ACC112 (cell line): ENCODE measurements at regions not wholly inside any gene's neighbourhood (a gene's known extent, or its start where the extent isn't known, plus 50 kb on each side); places are given as distances from the start of the nearest gene placed in this dataset.

Source experiments
- H2AFZ ChIP-seq: fragments of 200-600 bp; sonication (generic); one replicate; pipeline ENCODE4 v1.6.0; 2017; ENCODE audit warnings: antibody characterized with exemption, low read length; ENCODE audit not compliant: unreplicated experiment
- H3K27ac ChIP-seq: fragments of 200-600 bp; sonication (generic); 2 replicates; pipeline ENCODE4 v1.5.1; 2014; ENCODE audit warnings: low read depth, mild to moderate bottlenecking, antibody characterized with exemption, low read length, moderate library complexity
- H3K27me3 ChIP-seq: fragments of 200-600 bp; sonication (generic); 2 replicates; pipeline ENCODE4 v1.6.1; 2014; ENCODE audit warnings: mild to moderate bottlenecking, antibody characterized with exemption, low read length, moderate library complexity, mixed read lengths; ENCODE audit not compliant: insufficient read depth
- H3K36me3 ChIP-seq: fragments of 200-600 bp; sonication (generic); 2 replicates; pipeline ENCODE4 v1.6.1; 2016; ENCODE audit warnings: mild to moderate bottlenecking, antibody characterized with exemption, low read length, moderate library complexity, mixed read lengths; ENCODE audit not compliant: insufficient read depth
- H3K4me1 ChIP-seq: fragments of 200-600 bp; sonication (generic); one replicate; pipeline ENCODE4 v1.6.1; 2016; ENCODE audit warnings: low read length, mixed read lengths; ENCODE audit not compliant: insufficient read depth, unreplicated experiment, control insufficient read depth
- H3K4me3 ChIP-seq: fragments of 200-600 bp; sonication (generic); 2 replicates; pipeline ENCODE4 v1.5.1; 2014; ENCODE audit warnings: mild to moderate bottlenecking, low read depth, low read length
- H3K79me2 ChIP-seq: fragments of 200-600 bp; sonication (generic); one replicate; pipeline ENCODE4 v1.6.0; 2016; ENCODE audit warnings: low read length; ENCODE audit not compliant: control insufficient read depth, unreplicated experiment, insufficient read depth

GRCh38 chr5:74549384-74549783, 91.1 kb downstream of the ENC1 start:
- Histone ChIP-seq H2AFZ (no peak overlapping the region), H3K27ac (no peak overlapping the region), H3K79me2 (no peaks in the 10 kb centered on the region)

GRCh38 chr5:74546796-74547195, 93.7 kb downstream of the ENC1 start:
- H2AFZ ChIP-seq: no peak overlapping the region
- peaks cover 24% of the 10 kb centered on the region for H3K4me1 ChIP-seq
- H3K36me3 ChIP-seq: no peaks in the 10 kb centered on the region
- no peak overlapping the region for H3K4me3 ChIP-seq
- H3K27me3 ChIP-seq: no peaks in the 10 kb centered on the region
- no peaks in the 10 kb centered on the region for H3K79me2 ChIP-seq
- no peak overlapping the region for H3K27ac ChIP-seq

More at GRCh38 chr5:74549384-74549783, 91.1 kb downstream of the ENC1 start:
- Histone ChIP-seq H3K36me3 (no peaks in the 10 kb centered on the region), H3K4me3 (no peak overlapping the region), H3K27me3 (no peaks in the 10 kb centered on the region), H3K4me1 (peaks cover 4% of the 10 kb centered on the region)

- no peak overlapping the region for H3K4me3 ChIP-seq
- H3K27ac ChIP-seq: no peak overlapping the region
- no peak overlapping the region for H2AFZ ChIP-seq
- H3K36me3 ChIP-seq: no peaks in the 10 kb centered on the region
- H3K27me3 ChIP-seq: no peaks in the 10 kb centered on the region
- H3K79me2 ChIP-seq: no peaks in the 10 kb centered on the region
- H3K4me1 ChIP-seq: peaks cover 34% of the 10 kb centered on the region
Observed at GRCh38 chr5:74544811-74545210, 95.7 kb downstream of the ENC1 start.

GRCh38 chr5:74543162-74543995, 97.1 kb downstream of the ENC1 start:
- Histone ChIP-seq H3K27me3 (no peaks in the 10 kb centered on the region), H3K4me1 (peaks cover 39% of the 10 kb centered on the region), H2AFZ (peak overlapping the region; percentile 53), H3K79me2 (no peaks in the 10 kb centered on the region), H3K27ac (peak overlapping the region; percentile 81), H3K4me3 (peak overlapping the region; percentile 47), H3K36me3 (no peaks in the 10 kb centered on the region)

- Histone ChIP-seq H3K27me3 (no peaks in the 10 kb centered on the region), H2AFZ (no peak overlapping the region), H3K36me3 (no peaks in the 10 kb centered on the region), H3K4me3 (no peak overlapping the region), H3K4me1 (peaks cover 47% of the 10 kb centered on the region), H3K79me2 (no peaks in the 10 kb centered on the region), H3K27ac (peak overlapping the region; percentile 81; the same call in 1 of the 2 replicates)
Observed at GRCh38 chr5:74542482-74542881, 98.0 kb downstream of the ENC1 start.

GRCh38 chr5:74541381-74541781, 99.1 kb downstream of the ENC1 start:
- Histone ChIP-seq H2AFZ (no peak overlapping the region), H3K4me3 (no peak overlapping the region), H3K27ac (no peak overlapping the region), H3K27me3 (no peaks in the 10 kb centered on the region), H3K4me1 (peaks cover 47% of the 10 kb centered on the region), H3K79me2 (no peaks in the 10 kb centered on the region), H3K36me3 (no peaks in the 10 kb centered on the region)

GRCh38 chr5:74540622-74541021, 99.9 kb downstream of the ENC1 start:
- H3K79me2 ChIP-seq: no peaks in the 10 kb centered on the region
- H2AFZ ChIP-seq: no peak overlapping the region
- no peaks in the 10 kb centered on the region for H3K36me3 ChIP-seq
- no peak overlapping the region for H3K4me3 ChIP-seq
- peaks cover 47% of the 10 kb centered on the region for H3K4me1 ChIP-seq
- no peak overlapping the region for H3K27ac ChIP-seq
- H3K27me3 ChIP-seq: no peaks in the 10 kb centered on the region

GRCh38 chr5:74539986-74540385, 100.5 kb downstream of the ENC1 start:
- Histone ChIP-seq H3K27ac (no peak overlapping the region), H3K4me1 (peaks cover 47% of the 10 kb centered on the region), H3K4me3 (no peak overlapping the region), H3K36me3 (no peaks in the 10 kb centered on the region), H2AFZ (no peak overlapping the region), H3K27me3 (no peaks in the 10 kb centered on the region), H3K79me2 (no peaks in the 10 kb centered on the region)

- no peak overlapping the region for H3K4me3 ChIP-seq
- peak overlapping the region; percentile 0 for H2AFZ ChIP-seq
- H3K79me2 ChIP-seq: no peaks in the 10 kb centered on the region
- H3K4me1 ChIP-seq: peaks cover 35% of the 10 kb centered on the region
- H3K27ac ChIP-seq: peak overlapping the region; percentile 49
- H3K36me3 ChIP-seq: no peaks in the 10 kb centered on the region
- H3K27me3 ChIP-seq: no peaks in the 10 kb centered on the region
Observed at GRCh38 chr5:74538206-74538661, 102.3 kb downstream of the ENC1 start.

- H2AFZ ChIP-seq: no peak overlapping the region
- H3K36me3 ChIP-seq: no peaks in the 10 kb centered on the region
- no peak overlapping the region for H3K27ac ChIP-seq
- H3K4me3 ChIP-seq: no peak overlapping the region
- no peaks in the 10 kb centered on the region for H3K79me2 ChIP-seq
- H3K27me3 ChIP-seq: no peaks in the 10 kb centered on the region
- H3K4me1 ChIP-seq: peaks cover 22% of the 10 kb centered on the region
Observed at GRCh38 chr5:74536658-74537057, 103.9 kb downstream of the ENC1 start.

- Histone ChIP-seq H3K4me3 (no peak overlapping the region), H3K27me3 (no peaks in the 10 kb centered on the region), H3K4me1 (peaks cover 15% of the 10 kb centered on the region), H2AFZ (no peak overlapping the region), H3K27ac (no peak overlapping the region), H3K36me3 (no peaks in the 10 kb centered on the region), H3K79me2 (no peaks in the 10 kb centered on the region)
Observed at GRCh38 chr5:74535926-74536325, 104.6 kb downstream of the ENC1 start.
